ENCODE measurements at regions not wholly inside any gene's neighbourhood (a gene's known extent, or its start where the extent isn't known, plus 50 kb on each side); places are given as distances from the start of the nearest gene placed in this dataset.
"Not testable (repeated sequence)": the region's sequence is repeated elsewhere in the genome, so short reads cannot be mapped to it uniquely, and the experiment has no call there.

DNA sequence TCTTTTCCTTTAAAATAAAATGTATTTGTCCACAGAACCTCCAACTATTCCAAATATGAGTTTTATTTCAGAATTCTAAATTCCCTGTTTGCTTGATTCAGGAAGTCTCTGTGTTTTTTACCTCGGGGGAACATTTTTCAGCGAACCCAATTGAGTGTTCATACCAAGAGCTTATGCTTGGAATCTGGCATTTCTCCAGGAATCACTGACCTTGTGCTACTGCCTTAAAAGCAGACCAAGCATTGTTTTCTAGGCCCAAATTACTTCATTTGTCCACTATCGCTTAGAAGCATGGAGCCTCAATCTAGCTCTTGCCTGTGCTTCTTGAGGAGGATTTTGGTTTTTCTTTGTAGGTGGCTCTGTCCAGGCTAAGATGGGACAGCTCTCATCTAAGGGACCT is 59.4 kb downstream of the EBLN1 start:
- intact Hi-C loops (cut with micrococcal nuclease), result no loop called here

DNA sequence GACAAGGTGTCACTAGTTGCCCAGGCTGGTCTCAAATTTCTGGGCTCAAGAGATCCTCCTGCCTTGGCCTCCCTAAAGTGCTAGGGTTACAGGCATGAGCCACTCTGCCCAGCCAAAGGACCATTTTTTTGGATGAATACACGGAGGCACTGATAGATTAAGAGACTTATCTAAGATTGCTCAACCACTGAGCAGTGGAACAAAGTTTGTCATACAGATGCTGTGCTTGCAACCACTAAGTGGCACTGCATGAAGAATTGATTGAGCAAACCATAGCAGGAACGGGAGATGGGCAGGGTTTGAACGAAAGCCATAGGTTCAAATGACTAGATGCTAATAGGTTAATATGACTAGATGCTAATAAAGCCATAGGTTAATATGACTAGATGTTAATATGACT is 61.1 kb downstream of the EBLN1 start:
- intact Hi-C loops (cut with micrococcal nuclease), result no loop called here

DNA sequence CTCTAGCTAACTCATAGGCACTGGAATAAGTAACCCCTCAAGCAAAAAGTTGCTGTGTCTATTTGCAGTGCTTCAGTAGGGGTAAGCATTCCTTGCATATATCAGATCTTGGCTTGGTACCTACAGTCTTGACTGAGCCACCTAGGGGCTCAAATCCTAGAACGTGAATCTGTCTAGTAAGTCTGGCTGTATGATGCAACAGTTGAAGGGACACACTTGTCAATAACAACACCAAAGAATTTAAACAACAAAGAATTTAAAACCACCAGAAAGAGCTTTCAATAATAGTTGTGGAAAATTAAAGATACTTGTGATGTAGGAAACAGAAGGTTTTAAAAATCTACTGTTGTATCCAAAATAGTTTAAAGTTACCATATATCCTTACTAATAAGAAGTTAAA is 65.4 kb downstream of the EBLN1 start:
- intact Hi-C loops (cut with micrococcal nuclease), result no loop called here

DNA sequence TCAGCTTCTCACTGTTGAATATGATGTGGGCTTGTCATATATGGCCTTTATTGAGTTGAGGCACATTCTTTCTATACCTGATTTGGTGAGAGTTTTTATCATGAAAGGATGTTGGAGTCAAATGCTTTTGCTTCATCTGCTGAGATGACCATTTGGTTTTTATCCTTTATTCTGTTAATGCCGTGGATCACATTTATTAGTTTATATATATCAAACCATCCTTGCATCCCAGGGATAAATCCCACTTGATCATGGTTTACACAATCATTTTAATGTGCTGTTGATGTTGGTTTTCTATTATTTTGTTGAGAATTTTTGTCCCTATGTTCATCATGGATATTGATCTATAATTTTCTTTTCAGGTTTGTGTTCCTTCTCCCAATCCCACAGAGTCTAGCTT is 67.0 kb downstream of the EBLN1 start:
- intact Hi-C loops (cut with micrococcal nuclease), result no loop called here

DNA sequence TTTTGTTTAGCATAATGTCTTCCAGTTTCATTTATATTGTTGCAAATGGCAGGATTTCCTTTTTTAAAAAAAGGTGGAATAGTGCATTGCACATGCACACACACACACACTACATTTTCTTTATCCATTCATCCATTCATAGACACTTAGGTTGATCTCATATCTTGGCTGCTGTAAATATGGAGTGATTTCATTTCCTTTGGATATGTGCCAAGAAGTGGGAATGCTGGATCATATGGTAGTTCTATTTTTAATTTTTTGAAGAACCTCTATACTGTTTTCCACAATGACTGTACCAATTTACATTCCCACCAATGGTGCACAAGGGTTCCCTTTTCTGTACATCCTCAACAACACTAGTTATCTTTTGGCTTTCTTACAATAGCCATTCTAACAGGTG is 68.9 kb downstream of the EBLN1 start:
- intact Hi-C loops (cut with micrococcal nuclease), result no loop called here

DNA sequence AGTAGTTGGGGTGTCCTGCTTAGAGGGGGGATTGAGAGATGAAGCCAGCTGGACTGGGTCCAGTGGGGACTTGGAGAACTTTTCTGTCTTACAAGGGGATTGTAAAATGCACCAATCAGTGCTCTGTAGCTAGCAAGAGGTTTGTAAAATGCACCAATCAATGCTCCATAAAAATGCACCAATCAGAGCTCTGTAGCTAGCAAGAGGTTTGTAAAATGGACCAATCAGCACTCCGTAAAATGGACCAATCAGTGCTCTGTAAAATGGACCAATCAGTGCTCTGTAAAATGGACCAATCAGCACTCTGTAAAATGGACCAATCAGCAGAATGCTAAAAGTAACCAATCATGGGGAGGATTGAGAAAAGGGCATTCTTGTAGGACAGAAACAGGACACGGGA is 71.9 kb downstream of the EBLN1 start:
- intact Hi-C loops (cut with micrococcal nuclease), result not testable (repeated sequence)

DNA sequence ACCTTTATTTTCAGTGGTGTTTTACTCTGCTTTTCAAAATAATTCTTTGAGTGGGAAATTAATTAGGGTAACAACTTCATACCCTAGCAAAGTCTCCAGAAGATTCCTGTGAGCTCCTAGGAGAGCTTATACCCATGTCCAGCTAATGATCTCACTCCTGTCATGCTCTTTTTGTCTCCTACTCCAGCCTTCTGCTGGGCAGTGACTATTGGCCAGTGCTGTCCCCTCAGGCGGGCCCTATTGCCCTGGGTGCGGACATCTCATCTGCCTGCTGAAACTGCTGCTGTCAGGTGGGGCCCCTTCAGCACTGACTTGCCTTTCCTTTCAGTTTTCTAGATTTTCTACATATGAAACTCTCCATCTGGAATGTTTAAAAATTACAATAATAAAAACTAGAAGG is 80.3 kb downstream of the EBLN1 start:
- intact Hi-C loops (cut with micrococcal nuclease), result no loop called here

DNA sequence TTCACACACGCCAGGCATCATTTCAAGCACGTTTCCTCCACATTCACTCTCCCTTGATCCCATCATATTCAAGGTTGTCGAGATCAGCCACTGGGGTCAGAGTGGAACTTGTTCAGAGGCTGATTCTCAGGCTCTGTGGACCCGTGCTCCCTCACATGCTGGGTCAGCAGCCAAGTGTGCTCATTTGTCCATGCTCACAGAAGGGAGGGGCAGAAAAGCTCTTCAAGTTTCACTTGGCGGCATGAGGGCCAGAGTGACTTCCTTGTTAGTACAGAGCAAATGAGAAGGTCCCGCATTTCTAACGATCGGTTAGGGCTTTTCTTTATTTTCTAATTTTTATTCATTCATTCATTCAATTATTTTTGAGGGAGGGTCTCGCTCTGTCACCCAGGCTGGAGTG is 82.2 kb downstream of the EBLN1 start:
- intact Hi-C loops (cut with micrococcal nuclease), result no loop called here

DNA sequence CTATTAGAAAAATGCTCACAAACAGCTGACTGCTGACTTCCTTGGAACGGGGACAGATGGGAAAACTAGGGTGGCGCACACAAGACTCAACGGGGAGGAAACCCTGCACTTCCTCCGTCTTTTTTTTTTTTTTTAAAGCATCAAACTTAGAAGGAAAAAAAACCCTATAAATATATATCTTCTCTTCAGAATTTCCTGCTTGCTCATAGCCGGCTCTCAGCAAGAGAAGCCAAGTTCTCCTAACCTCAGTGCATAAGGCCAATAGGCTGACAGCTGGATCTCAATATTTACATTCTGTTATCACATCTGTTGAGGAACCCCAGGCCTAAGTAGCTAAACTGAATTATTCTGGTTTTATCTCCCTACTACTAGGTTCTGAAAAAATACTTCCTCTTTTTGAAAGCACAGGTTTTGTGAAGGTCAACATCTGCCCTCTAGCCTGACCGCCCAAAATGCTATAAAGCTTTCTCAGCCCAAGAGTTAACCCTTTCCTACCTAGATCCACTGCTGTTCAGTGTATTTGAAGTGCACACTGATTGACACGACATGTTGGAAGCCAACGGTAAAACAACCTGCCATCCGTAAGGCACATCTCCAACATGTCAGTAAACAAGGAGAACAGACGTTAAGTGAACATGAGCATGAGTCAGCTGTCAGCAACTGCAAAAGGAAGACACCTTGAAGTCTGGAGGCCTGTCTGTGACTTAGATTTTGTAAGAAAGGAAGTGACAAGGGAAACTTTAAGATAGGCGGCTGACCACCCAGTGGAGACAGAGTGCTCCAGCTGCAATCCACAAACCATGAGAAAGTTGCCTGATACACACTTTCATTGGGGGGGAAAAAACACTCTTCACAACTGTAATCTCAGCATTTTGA is 83.8 kb downstream of the EBLN1 start:
- intact Hi-C loops (cut with micrococcal nuclease), result no loop called here

DNA sequence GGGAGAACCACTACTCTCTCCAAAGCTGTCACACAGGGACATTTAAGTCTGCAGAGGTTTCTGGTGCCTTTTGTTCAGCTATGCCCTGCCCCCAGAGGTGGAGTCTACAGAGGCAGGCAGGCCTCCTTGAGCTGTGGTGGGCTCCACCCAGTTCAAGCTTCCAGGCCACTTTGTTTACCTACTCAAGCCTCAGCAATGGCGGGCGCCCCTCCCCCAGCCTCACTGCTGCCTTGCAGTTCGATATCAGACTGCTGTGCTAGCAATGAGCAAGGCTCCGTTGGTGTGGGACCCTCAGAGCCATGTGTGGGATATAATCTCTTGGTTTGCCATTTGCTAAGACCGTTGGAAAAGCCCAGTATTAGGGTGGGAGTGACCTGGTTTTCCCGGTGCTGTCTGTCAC is 87.0 kb downstream of the EBLN1 start:
- intact Hi-C loops (cut with micrococcal nuclease), result not testable (repeated sequence)

DNA sequence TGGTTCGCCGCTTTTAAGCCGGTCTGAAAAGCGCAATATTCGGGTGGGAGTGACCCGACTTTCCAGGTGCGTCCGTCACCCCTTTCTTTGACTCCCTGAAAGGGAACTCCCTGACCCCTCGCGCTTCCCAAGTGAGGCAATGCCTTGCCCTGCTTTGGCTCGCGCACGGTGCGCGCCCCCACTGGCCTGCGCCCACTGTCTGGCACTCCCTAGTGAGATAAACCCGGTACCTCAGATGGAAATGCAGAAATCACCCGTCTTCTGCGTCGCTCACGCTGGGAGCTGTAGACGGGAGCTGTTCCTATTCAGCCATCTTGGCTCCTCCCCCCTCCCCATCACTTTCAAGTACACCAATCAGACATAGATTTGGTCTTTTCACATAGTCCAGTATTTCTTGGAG is 88.2 kb downstream of the EBLN1 start:
- intact Hi-C loops (cut with micrococcal nuclease), result not testable (repeated sequence)

DNA sequence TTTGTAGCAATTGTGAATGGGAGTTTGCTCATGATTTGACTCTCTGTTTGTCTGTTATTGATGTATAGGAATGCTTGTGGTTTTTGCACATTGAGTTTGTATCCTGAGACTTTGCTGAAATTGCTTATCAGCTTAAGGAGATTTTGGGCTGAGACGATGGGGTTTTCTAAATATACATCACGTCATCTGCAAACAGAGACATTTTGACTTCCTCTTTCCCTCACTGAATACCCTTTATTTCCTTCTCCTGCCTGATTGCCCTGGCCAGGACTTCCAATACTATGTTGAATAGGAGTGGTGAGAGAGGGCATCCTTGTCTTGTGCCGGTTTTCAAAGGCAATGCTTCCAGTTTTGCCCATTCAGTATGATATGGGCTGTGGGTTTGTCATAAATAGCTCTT is 96.6 kb downstream of the EBLN1 start:
- intact Hi-C loops (cut with micrococcal nuclease), result not testable (repeated sequence)

DNA sequence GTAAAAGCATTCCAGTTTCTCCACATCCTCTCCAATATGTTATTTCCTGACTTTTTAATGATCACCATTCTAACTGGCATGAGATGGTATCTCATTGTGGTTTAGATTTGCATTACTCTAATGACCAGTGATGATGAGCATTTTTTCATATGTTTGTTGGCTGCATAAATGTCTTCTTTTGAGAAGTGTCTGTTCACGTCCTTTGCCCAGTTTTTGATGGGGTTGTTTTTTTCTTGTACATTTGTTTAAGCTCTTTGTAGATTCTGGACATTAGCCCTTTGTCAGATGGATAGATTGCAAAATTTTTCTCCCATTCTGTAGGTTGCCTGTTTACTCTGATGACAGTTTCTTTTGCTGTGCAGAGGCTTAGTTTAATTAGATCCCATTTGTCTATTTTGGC is 97.7 kb downstream of the EBLN1 start:
- intact Hi-C loops (cut with micrococcal nuclease), result not testable (repeated sequence)

DNA sequence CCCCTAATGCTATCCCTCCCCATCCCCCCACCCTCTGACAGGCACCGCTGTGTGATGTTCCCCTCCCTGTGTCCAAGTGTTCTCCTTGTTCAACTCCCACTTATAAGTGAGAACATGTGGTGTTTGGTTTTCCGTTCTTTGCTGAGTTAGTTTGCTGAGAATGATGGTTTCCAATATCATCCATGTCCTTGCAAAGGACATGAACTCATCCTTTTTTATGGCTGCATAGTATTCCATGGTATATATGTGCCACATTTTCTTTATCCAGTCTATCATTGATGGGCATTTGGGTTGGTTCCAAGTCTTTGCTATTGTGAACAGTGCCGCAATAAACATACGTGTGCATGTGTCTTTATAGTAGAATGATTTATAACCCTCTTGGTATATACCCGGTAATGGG is 98.2 kb downstream of the EBLN1 start:
- intact Hi-C loops (cut with micrococcal nuclease), result not testable (repeated sequence)

DNA sequence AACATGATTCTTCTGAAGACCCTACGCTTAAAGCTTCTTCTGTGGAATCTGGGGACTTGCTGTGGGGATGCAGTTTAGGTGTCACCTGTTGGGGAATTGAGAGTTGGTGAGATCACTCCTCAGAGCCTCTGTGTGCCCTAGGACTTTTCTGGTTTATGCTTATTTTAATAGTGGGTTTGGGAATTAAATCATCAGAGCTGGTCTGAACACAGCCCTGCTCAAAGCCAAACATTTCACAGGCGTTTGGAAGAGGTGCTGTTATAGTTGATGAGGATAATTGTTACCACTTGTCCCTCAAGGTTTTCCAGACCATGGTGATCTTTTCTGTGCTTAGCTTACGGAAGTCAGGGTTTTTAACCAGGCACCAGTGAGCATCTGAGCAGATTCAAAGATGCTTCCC is 106.1 kb downstream of the EBLN1 start:
- intact Hi-C loops (cut with micrococcal nuclease), result no loop called here

DNA sequence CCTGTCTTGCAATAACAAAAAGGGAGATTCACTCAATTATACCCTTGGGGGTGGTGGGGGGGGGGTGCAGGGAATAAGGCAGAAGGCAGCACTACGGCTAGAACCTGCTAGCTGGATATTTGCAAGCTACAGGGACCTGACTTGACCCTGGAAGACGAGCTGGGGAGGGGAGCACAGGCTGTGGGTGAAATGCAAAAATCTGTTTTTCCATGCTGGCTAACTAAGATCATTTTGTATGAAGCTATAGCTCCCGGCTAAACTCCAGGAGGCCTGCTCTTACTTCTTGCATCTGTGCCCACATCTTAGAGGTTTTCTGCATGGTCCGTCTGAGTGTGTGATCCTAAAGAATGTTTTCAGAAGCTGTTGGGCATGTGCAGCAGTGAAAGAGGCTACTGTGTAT is 106.6 kb downstream of the EBLN1 start:
- intact Hi-C loops (cut with micrococcal nuclease), result no loop called here

DNA sequence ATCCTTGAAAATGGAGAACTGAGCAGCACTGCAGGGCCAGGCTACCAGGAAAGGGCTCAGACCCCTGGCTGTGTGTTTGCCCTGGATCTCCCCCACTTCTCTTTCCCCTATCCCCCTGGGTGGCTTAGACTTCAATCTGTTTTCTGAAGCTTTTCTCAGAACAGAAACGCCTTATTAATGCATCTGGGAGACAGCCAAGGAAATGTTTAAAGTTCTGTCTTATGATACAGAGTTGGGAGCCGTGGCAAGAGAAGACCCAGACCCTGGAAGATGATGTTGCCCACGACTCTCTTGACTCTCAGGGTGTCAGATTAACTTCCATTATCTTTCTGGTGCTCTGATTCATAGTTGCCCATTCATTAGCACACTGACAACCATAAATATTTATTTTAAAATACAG is 107.1 kb downstream of the EBLN1 start:
- intact Hi-C loops (cut with micrococcal nuclease), result no loop called here

DNA sequence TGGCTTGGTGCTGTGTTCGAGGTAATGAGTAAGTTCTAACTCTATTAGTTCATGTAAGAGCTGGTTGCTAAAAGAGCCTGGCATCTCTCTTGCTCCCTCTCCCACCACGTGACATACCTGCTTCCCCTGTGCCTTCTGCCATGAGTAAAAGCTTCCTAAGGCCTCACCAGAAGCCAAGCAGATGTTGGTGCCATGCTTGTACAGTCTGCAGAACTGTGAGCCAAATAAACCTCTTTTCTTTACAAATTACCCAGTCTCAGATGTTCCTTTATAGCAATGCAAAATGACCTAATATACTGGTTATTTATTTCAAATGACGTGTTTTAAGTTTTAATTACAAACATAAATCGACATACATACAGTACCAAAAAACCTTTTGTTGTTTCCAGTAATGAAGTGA is 101.7 kb upstream of the DNAJC1 start:
- intact Hi-C loops (cut with micrococcal nuclease), result loop anchor here (10.0 kb wide), 1 partner anchor 880 kb away; no protein-coding TSS in a partner anchor

DNA sequence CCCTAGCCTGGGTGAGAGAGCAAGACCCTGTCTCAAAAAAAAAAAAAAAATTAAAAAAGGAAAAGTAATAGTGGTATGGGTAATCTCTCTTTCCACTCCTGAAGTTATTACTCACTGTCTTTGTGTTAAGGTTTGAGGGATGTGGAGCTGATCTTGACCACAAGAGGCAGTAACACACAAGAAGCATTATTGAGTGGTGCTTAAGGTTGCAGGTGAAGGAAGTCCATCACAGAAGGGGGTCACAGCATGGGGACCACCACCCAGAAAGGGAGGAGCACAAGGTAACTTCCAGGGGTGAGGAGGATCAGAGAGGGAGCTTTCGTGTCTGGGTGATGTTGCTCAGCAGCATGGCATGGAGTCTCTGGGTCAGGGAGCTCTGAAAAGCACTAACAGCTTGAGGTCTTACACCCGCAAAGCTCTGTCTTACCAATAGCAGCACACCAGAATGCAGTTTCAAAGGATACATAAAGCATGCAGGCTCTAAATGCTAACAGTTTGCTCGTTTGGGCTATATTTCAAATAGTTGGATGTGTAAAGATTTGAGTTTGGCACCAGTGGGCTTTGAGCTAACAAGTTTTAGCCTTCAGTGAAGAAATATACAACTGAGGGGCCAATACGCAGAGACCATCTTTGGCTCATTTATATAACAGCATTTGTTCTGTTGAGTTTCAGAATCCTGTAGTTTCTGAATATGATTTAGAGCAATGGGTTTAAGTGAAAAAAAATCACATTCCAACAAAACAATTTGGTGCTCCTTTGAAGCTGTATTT is 100.4 kb upstream of the DNAJC1 start:
- intact Hi-C loops (cut with micrococcal nuclease), result loop anchor here (10.0 kb wide), 1 partner anchor 881 kb away; no protein-coding TSS in a partner anchor

DNA sequence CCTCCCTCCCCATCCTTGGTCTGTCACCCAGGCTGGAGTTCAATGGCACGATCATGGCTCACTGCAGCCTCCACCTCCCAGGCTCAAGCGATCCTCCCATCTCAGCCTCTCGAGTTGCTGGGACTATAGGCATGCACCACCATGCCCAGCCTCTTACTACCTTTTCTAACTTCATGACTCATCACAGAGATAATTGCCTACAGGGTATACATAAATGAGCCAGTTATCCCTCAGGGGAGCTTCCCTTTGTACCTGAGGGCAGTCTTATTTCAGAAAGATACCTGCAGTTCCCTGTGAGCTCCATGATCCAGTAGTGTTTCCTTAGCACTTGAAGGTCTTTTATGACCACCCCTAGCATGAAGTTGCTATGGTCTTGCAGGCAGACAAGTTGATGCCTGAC is 94.2 kb upstream of the DNAJC1 start:
- intact Hi-C loops (cut with micrococcal nuclease), result no loop called here

DNA sequence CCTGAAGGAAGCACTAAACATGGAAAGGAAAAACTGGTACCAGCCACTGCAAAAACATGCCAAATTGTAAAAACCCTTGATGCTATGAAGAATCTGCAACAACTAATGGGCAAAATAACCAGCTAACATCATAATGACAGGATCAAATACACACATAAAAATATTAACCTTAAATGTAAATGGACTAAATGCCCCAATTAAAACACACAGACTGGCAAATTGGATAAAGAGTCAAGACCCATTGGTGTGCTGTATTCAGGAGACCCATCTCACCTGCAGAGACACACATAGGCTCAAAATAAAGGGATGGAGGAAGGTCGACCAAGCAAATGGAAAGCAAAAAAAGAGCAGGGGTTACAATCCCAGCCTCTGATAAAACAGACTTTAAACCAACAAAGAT is 87.7 kb upstream of the DNAJC1 start:
- intact Hi-C loops (cut with micrococcal nuclease), result not testable (repeated sequence)

DNA sequence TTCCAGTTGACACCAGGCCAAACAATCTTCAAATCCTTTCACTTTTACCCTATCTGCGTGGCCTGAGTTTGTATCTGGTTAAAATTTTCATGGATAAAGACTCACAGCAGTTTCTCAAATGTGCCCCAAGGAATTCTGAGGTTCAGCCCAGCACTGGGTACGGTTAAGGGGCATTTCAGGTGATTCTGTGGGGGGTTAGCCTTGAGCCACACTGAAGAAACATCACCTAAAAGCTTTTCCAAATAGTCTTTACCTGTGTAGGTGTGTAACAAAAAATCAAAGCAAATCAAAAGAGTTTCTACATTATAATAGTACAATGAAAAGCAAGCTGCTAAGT is 83.8 kb upstream of the DNAJC1 start:
- intact Hi-C loops (cut with micrococcal nuclease), result no loop called here

Measured in T-helper 2 cell treated with Interferon-gamma antibody and Interleukin-4, amounts not matched to agents 100 ng/mL and 5 ng/mL, for 36 hours (primary cell).